Gastroesophageal sphincter (tissue), 4 donors: ENCODE measurements at regions not wholly inside any gene's neighbourhood (a gene's known extent, or its start where the extent isn't known, plus 50 kb on each side); places are given as distances from the start of the nearest gene placed in this dataset.

ENCODE experiments used
- ATAC-seq: fragments of 150-250 bp; one replicate; pipeline ENCODE4 v1.9.1; 2016; ENCODE audit warnings: mild to moderate bottlenecking, moderate library complexity
- H3K27ac ChIP-seq, 4 donors: fragments of 200-600 bp; sonication (generic) in 3 of 4; 1 replicate in 3 of 4; 2 replicates in 1 of 4; pipeline ENCODE4 v1.5.1; 2016 to 2019
- H3K27me3 ChIP-seq: fragments of 200-600 bp; sonication (generic); one replicate; pipeline ENCODE4 v1.5.1; 2019
- H3K36me3 ChIP-seq, 2 donors: fragments of 200-600 bp; sonication (generic); one replicate each; pipeline ENCODE4 v1.5.1; 2019; ENCODE audit warnings: control low read depth in 1 of 2
- H3K4me1 ChIP-seq, 3 donors: fragments of 200-600 bp; sonication (generic); 1 replicate in 2 of 3; 2 replicates in 1 of 3; pipeline ENCODE4 v1.5.1; 2016 to 2019; ENCODE audit warnings: control low read depth in 2 of 3
- H3K4me3 ChIP-seq, 2 donors: fragments of 200-600 bp; sonication (generic); one replicate each; pipeline ENCODE4 v1.5.1; 2019; ENCODE audit warnings: mild to moderate bottlenecking in 1 of 2, moderate library complexity in 1 of 2
- H3K9me3 ChIP-seq, 3 donors: fragments of 200-600 bp; sonication (generic); one replicate each; pipeline ENCODE4 v1.5.1; 2017 to 2019; ENCODE audit warnings: control low read depth in 2 of 3
- EP300 ChIP-seq: sonication (generic); formaldehyde crosslinking; IDR thresholded peaks from one replicate; pipeline ENCODE4 v1.6.1; 2017; ENCODE audit warnings: antibody characterized with exemption, mild to moderate bottlenecking
- POLR2A ChIP-seq, 2 donors: fragments of 450-650 bp; IDR thresholded peaks; one replicate each; pipeline ENCODE4 v1.6.1; 2017; ENCODE audit warnings: antibody characterized with exemption in 2 of 2, mild to moderate bottlenecking in 2 of 2, moderate library complexity in 1 of 2
- POLR2AphosphoS5 ChIP-seq: sonication (generic); formaldehyde crosslinking; IDR thresholded peaks from one replicate; pipeline ENCODE4 v1.6.1; 2017; ENCODE audit warnings: antibody characterized with exemption
- WGBS, 2 donors: methylation state at CpG; one replicate each; pipeline ENCODE4 v1.1.5; 2018; ENCODE audit warnings: low coverage in 1 of 2; 5-methylcytosine and 5-hydroxymethylcytosine counted together
- TF ChIP-seq, protein P1 (sequence below), 4 experiments: fragments of 200-600 bp in 2 of 4; fragments of 450-650 bp in 2 of 4; sonication (generic) in 1 of 4; IDR thresholded peaks; one replicate each; pipeline ENCODE4 v1.5.1; 2017 to 2019; ENCODE audit warnings: antibody characterized with exemption in 4 of 4, mild to moderate bottlenecking in 2 of 4, moderate library complexity in 2 of 4

DNA sequence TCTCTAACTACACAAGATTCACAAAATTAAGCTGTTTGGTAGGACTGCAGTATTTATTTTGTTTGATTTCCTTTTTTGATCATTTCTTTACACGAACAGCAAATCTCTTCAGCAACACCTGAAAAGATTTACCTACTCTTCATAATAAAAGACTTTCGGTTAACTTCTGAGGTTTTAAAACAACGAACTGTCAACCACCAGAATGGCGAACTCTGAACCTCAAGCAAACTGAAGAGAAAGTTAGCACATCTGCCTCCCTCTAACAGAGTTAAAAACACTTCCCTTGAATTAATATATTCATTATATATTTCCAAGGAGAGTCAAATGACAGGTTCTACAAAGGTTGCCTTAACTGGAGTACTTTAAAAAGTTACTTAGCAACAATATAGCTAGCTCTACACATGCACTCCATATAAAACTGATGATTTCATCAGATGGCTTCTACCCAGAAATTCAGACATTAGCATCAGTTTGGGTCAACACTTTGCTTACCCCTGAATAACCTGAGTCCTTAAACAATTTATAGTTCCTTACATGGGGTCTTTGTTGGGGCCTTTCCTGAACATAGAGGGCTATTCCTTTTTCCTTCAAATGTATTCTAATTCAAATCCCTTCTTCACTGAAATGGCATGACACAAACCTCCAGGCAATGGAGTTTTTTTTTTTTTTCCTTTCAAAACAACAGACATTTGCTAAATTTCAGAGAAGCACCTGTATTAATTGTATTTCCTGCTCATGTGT, 118.3 kb downstream of the SEM1 start:
- TF ChIP-seq POLR2A (IDR thresholded peaks at IDR 0.05), result no peak
- TF ChIP-seq POLR2AphosphoS5, result no peak
- TF ChIP-seq, protein P1, sequence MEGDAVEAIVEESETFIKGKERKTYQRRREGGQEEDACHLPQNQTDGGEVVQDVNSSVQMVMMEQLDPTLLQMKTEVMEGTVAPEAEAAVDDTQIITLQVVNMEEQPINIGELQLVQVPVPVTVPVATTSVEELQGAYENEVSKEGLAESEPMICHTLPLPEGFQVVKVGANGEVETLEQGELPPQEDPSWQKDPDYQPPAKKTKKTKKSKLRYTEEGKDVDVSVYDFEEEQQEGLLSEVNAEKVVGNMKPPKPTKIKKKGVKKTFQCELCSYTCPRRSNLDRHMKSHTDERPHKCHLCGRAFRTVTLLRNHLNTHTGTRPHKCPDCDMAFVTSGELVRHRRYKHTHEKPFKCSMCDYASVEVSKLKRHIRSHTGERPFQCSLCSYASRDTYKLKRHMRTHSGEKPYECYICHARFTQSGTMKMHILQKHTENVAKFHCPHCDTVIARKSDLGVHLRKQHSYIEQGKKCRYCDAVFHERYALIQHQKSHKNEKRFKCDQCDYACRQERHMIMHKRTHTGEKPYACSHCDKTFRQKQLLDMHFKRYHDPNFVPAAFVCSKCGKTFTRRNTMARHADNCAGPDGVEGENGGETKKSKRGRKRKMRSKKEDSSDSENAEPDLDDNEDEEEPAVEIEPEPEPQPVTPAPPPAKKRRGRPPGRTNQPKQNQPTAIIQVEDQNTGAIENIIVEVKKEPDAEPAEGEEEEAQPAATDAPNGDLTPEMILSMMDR (IDR thresholded peaks at IDR 0.05), result no peak
- TF ChIP-seq EP300, result no peak
- WGBS, 2 donors, result 29 to 49% methylated on average over 4 of the region's 4 CpGs

DNA sequence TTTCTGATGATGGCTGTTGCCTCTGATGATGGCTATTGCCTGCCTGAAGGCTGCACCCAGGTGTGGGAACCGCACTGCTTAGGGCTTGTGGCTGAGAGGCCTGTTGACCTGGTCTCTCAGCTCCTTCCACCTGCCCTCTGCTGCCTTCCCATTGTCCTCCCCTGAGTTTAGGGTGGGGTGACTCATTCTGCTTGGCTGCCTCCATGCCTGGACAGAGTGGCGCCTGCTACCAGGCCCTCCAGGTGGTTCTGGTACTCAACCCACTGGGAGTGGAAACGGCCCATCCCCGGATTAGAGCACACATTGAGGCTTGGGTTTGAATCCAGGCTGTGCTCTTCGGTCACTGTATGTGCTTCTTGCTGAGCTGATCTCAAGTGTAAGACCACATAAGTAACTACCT, 120.6 kb downstream of the SEM1 start:
- 80 to 92% methylated on average over 1 of the region's 5 CpGs for WGBS, 2 donors
- no peak for ATAC-seq

More for the DNA sequence above, 118.3 kb downstream of the SEM1 start:
- ATAC-seq, result no peak
- Histone ChIP-seq H3K4me1 (no peaks in the 10 kb centered on the region), H3K27me3 (no peaks in the 10 kb centered on the region), H3K9me3 (no peaks in the 10 kb centered on the region), H3K36me3 (no peaks in the 10 kb centered on the region), H3K4me3 (no peak overlapping the region), H3K27ac (no peak overlapping the region)

DNA sequence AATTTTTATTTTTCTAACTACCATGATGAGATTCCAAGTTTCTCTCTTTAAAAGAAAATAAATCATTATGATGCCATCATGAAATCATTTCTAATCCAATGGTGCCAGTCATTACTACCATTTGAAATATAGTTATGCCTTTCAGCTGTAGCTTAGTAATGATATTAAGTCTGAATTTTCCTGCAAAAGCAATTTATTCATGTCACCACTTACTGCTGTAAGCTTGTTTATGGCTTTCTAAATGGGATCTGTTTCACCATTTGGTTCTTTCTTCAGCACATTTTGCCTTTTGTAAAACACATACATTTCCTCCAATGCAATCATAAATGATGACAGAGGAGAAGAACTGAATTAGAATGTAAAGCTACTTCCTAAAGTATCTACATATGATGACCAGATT, 130.5 kb downstream of the SEM1 start:
- no peak for TF ChIP-seq POLR2A (IDR thresholded peaks at IDR 0.05)
- TF ChIP-seq EP300, result no peak
- TF ChIP-seq, protein P1 (IDR thresholded peaks at IDR 0.05), result no peak
- no peak for TF ChIP-seq POLR2AphosphoS5
- H3K9me3 ChIP-seq, result peaks cover 0 to 7% (median 0%) of the 10 kb centered on the region in 3 donors
- H3K36me3 ChIP-seq, result no peaks in the 10 kb centered on the region

More for the DNA sequence above, 120.6 kb downstream of the SEM1 start:
- Histone ChIP-seq H3K27ac (no peak overlapping the region), H3K36me3 (no peaks in the 10 kb centered on the region), H3K4me3 (no peak overlapping the region), H3K4me1 (no peaks in the 10 kb centered on the region), H3K27me3 (no peaks in the 10 kb centered on the region), H3K9me3 (no peaks in the 10 kb centered on the region)
- TF ChIP-seq POLR2A (IDR thresholded peaks at IDR 0.05) (no peak), POLR2AphosphoS5 (no peak), EP300 (no peak)
- TF ChIP-seq, protein P1 (IDR thresholded peaks at IDR 0.05), result no peak

DNA sequence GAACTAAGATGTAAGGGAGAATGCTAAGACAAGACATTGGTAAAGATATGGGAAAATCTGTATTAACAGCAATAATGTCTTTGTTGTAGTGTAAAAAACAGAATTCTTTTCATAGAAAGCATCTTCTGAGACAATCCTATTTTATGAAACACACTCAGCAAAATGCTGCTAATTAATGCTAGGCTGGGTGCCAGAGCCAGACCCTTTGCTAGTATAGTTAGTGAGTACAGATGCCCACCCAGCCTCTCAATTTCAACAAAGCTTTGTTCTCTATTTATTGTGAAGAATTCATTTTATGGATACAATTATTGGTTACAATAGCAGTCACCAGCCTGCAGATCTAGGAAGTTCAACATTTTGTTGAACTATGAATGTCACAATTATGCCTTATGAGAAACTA, 131.0 kb downstream of the SEM1 start:
- no peaks in the 10 kb centered on the region for H3K4me1 ChIP-seq
- no peaks in the 10 kb centered on the region for H3K36me3 ChIP-seq
- no peak for ATAC-seq
- H3K4me3 ChIP-seq, result no peak overlapping the region
- peaks cover 0 to 7% (median 0%) of the 10 kb centered on the region in 3 donors for H3K9me3 ChIP-seq
- no peak overlapping the region for H3K27ac ChIP-seq
- TF ChIP-seq POLR2A (IDR thresholded peaks at IDR 0.05) (no peak), POLR2AphosphoS5 (no peak), EP300 (no peak)
- TF ChIP-seq, protein P1 (IDR thresholded peaks at IDR 0.05), result no peak
- H3K27me3 ChIP-seq, result no peaks in the 10 kb centered on the region

More for the DNA sequence above, 130.5 kb downstream of the SEM1 start:
- no peak for ATAC-seq
- H3K4me1 ChIP-seq, result no peaks in the 10 kb centered on the region
- H3K27me3 ChIP-seq, result no peaks in the 10 kb centered on the region
- no peak overlapping the region for H3K4me3 ChIP-seq
- no peak overlapping the region for H3K27ac ChIP-seq

DNA sequence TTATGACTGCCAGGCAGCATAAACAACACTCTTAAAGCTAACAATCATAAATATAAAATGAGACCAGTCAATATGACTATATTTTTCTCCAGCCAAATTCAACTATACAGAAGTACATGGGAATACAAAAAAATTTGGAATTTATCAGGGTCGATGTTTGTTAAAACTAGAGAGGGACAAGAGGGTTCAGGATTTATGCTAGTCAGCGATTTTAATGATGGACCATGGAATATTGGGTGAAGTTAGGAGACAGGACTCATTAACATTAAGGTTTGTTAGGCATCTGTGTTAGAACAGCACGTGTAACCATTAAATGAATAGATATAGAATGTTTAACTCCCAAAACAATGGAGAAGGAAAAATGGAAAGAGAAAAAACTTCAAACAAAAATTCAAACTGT, 146.2 kb downstream of the SEM1 start:
- no peaks in the 10 kb centered on the region for H3K27me3 ChIP-seq
- no peaks in the 10 kb centered on the region for H3K9me3 ChIP-seq
- WGBS, 2 donors, result 69 to 73% methylated on average over 3 of the region's 3 CpGs
- TF ChIP-seq EP300 (no peak), POLR2AphosphoS5 (no peak), POLR2A (IDR thresholded peaks at IDR 0.05) (no peak)
- TF ChIP-seq, protein P1 (IDR thresholded peaks at IDR 0.05), result no peak
- H3K4me3 ChIP-seq, result no peak overlapping the region
- ATAC-seq, result no peak
- H3K4me1 ChIP-seq, result no peaks in the 10 kb centered on the region
- H3K27ac ChIP-seq, result no peak overlapping the region
- H3K36me3 ChIP-seq, result no peaks in the 10 kb centered on the region
